Iris pigment epithelial cell (primary cell): ENCODE measurements at regions not wholly inside any gene's neighbourhood (a gene's known extent, or its start where the extent isn't known, plus 50 kb on each side); places are given as distances from the start of the nearest gene placed in this dataset.
"Not testable (repeated sequence)": the region's sequence is repeated elsewhere in the genome, so short reads cannot be mapped to it uniquely, and the experiment has no call there.

Source experiments
- DNase-seq: peaks from one replicate; pipeline ENCODE4 v3.0.0-alpha.2; 2011; ENCODE audit warnings: low read depth

DNA sequence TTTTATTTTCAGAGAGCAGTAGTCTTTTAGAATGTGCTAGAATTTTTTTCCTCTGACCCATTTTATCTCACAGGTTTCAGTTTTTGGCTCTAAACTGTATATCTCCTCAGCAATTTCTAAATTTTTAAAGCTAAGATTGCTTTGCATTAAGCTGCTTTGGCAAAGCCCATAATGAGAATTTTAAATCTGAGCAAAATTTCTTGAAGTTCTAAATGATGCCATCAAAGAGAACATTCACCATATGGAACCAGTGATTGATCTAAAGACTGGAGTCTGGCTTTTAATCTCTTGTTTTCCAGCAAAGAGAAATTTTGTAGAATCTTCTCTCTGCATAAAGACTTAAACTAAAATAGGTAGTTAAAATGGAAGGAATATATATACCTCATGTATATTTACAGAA lies 313.6 kb downstream of the TBC1D32 start:
- DNase-seq: no peak

GRCh38 chr6:121008553-121008952 lies 325.7 kb downstream of the TBC1D32 start:
- peak; percentile 9 for DNase-seq

DNA sequence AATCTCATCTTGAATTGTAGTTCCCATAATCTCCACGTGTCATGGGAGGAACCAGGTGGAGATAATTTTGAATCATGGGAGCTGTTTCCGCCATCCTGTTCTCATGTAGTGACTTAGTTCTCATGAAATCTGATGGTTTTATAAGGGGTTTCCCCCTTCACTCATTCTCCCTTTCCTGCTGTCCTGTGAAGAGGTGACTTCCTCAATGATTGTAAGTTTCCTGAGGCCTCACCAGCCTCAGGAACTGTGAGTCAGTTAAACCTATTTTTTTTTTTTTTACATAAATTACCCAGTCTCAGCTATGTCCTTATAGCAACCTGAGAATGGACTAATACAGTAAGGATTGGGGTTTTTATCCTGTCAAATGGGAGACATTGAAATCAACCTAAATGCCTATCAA lies 328.3 kb downstream of the TBC1D32 start:
- DNase-seq: no peak

DNA sequence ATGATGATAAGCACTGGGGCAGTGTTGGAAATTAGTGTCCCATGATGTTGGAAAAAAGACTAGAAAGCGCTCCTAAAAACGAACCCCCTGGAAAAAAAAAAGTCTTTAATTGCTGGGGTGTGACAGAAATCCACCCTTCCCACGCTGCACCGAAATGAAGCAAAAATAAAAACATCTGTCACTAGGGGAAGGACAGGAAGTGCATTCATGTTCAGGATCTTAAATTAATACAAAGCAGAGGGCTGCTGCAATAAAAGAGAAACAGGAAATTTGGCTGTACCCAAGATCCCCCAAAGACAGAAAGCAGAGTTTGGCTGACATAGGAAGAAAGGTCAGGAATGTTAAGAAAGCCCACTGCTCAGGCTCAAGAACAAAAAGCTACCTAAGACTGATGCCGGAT lies 333.9 kb downstream of the TBC1D32 start:
- no peak for DNase-seq

DNA sequence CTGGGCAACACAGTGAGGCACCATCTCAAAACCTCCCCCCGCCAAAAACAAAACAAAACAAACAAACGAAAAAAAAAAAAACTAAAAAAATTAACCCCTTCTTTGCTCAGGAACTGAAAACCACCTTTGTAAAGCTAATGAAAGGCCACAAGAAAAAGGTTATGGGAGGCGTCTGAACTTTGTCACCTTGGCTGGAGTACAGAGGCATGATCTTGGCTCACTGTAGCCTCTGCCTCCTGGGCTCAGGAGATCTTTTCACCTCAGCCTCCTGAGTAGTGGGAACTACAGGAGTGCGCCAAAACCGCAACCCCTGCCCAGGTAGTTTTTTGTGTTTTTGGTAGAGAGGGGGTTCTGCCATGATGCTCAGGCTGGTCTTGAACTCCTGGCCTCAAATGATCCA lies 337.9 kb downstream of the TBC1D32 start:
- no peak for DNase-seq

DNA sequence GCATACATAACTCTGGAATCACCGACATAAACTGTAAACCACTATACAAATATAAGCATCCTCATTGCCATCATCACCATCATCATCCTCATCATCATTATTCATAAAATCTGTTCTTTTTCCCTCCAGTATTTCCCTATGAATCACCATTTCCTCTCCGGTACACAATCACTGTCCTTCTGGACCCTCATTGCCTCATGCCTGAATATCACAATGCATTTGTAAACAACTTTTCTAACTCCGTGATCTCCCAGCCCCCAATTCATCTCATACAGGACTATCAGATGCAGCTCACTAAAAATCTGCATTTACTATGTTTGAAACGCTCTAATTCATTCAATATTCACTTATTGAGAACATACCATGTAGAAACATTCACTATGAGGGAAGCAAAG lies 339.7 kb downstream of the TBC1D32 start:
- DNase-seq: no peak

GRCh38 chr6:120993929-120994572 lies 340.2 kb downstream of the TBC1D32 start:
- no peak for DNase-seq

DNA sequence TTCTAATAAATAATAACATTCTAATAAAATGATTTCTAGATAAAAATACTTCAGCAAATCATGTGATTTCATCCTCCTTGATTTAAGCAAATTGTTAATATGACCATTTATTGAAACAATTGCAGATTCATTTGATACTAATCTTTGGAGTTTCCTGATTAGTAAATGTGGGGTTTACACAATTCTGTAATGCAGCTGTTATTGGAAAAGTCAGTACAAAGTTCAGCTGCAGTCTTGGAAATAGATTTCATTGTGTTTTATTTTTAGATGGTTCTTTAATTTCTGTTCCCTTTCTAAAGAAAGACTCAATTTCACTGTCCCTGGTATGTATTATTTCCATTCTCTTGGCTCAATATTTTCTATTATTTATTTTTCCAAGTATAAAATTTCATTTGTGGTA lies 342.0 kb downstream of the TBC1D32 start:
- DNase-seq: no peak

GRCh38 chr6:120990866-120991265 lies 343.4 kb downstream of the TBC1D32 start:
- no peak for DNase-seq

DNA sequence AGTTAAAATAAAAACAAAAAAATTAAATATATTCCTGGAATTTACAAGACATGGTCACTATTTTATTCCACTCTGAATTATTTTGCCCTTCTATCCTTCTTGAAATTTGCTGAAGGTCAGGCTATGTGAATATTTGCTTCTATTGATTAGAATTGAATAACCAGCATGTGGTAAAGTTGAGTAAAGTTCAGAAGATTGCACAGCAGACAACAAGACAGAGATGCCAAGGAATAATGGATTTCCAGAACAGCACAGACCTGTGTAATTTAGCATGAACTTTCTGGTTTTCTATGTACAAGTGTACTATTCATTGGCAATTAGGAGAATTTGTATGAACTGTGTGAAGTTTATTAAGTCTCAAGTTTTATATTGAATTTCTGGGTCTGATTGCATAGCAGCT lies 352.4 kb downstream of the TBC1D32 start:
- no peak for DNase-seq

- no peak for DNase-seq
Measured at GRCh38 chr6:120966321-120966720, 368.0 kb downstream of the TBC1D32 start.

- no peak for DNase-seq
Measured at GRCh38 chr6:120965814-120966213, 368.5 kb downstream of the TBC1D32 start.

DNA sequence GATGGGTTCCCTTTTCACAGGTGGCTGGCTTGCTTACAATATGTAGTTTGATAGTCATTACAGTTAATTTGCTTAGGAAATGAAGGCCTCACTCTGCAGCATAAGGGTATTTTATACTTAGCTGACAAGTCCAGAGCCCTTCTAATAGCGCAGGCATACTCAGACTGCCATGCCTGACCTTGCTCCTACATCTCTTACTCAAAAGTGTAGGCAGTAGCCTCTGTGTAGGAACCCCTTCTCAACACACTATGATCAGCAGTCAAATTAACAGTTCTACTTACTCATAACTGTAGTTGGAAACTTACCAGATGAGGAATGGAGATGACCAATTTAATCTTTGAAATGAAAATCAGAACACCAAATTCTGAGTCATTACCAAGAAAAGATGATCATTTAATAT lies 373.5 kb downstream of the TBC1D32 start:
- DNase-seq: no peak

DNA sequence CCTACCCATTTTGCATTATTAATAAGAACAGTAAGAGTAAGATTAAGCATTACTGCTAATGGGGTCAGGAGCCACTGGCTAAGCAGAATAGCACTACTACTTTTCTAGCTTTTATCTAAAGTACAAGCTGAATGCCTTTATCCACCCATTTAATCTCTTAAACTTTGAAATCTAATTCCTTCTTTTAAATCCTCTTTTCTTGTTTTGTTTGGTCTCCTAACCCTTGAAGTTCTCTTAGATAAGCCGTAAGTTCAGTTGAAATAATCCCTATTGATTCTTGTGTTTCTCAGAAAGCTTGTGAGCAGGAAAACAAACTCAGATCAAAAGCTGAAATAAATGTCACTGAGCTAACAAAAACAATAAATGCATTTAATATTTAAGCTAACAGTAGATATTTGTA lies 380.2 kb downstream of the TBC1D32 start:
- DNase-seq: no peak

DNA sequence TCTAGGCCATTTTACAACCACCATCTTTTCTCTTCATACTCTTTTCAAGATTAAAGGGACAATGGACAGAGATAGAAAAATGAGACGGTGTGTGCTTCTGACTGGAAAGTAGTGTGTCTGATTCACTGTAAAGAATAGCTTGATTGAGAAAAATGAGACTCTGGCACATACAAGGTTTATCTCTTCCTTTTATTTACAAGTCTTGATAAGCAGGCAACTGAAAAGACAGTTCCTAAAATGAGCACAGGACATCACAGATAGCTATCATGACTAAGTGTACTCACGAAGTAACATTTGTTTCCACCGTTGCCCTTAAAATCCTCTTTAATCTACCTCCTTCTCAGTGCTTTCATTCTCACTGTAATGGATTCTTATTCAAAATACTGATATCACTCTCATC lies 383.0 kb downstream of the TBC1D32 start:
- DNase-seq: no peak

- DNase-seq: no peak
Measured at GRCh38 chr6:120947111-120947510, 387.2 kb downstream of the TBC1D32 start.

DNA sequence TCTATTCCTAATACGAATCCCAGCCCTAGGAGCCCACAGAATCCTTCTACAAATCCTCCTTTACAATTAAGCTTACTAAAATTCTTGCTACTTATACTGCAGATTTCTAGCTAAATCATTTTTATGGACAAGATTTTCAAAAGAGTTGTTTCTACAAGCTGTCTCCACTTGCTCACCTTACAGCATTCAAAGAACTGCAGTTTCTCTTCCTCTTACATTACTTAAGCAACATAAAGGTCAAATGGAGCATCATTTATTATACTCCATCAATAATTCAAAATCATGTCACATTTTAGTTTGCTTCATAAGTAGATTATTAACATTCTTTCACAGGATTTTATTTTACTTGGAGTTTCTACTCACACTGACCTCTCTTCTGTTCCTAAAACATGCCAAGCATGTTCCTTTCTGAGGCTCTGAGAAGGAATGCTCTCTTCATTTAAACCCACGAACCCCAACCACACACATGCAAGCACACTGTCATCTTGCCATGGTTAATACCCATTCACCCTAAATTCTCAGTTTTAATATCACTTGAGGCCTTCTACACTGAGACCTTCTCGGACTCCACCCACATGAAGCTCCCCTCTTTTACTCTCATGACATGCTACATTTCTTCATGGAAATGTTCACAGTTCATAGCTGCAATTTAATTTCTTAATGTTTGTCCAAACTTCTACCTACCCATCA lies 388.2 kb downstream of the TBC1D32 start:
- no peak for DNase-seq

DNA sequence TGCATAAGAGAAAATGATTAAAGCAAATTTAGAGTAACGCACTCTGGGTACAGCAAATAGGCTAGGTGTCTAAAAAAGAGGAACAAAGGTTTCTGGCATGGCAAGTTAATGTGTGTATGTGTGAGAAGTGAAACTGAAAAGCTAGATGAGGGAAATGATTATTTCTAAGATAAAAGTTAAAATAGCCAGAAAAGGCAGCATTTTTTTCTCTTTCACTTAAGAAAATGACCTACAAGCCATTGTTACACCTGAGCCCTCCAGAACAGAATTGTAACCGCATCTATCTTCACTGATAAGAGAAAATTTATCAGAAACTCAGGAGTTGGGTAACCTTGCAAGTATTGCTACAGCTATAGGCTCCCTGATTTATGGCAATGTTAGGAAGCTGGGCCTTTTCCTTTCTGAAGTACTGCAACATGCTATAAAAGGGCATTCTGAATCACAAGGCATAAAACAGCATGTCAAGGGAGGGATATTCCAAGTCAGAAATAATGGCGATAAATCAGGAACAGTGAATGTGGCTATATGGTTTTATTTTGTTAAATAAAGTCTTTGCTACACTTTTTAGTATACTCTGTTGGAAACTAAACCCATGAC lies 395.3 kb downstream of the TBC1D32 start:
- no peak for DNase-seq

DNA sequence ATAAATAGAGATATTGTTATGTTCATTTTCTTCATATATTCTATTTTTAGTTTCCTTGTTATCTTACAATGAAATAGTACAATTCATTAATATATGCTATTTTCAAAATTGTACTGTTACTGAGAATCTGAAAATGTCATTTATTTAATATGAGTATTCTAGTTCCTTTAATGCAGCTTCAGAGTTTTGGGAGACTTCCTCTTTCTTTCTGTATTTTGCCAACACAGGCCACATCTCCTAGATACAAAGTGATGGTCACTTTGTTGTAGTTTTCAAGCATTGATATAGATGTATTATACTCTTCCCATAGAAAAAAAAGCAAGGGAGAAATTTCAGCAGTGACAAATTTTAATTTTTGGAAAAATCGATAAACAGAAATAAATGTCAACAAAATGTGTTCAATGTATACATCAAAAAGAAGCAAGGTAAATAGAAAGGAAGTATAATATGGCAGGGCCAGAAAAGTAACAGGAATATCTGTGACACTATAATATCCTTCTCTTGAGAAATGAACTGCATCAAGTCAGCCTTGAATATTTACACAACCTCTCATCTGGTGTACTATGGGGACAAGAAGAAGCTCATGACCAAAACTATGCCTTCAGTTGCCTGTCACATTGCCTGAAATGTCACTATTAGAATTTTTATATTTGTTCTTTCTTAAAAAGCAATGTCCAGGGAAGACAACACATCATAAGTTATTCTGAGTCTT lies 396.0 kb downstream of the TBC1D32 start:
- DNase-seq: no peak

DNA sequence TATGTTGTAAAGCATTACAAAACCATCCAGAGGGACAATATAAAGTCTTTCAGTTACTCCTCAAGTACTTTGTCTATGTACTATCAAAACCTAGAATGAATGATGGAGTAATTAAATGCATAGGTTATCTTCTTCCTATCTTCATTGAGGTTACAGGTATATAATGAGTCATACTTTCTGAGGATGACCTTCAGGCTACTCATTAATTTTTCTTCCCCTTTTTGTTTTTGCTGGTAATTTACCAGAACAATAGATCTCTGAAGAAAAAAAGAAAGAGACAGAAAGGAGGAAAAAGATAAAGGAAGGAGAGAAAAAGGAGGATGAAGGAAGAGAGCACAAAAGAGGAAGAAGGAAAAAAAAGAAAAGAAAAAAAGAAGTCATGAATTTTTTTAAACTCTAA lies 398.4 kb downstream of the TBC1D32 start:
- DNase-seq: no peak

- no peak for DNase-seq
Measured at GRCh38 chr6:120935016-120935415, 399.3 kb downstream of the TBC1D32 start.

DNA sequence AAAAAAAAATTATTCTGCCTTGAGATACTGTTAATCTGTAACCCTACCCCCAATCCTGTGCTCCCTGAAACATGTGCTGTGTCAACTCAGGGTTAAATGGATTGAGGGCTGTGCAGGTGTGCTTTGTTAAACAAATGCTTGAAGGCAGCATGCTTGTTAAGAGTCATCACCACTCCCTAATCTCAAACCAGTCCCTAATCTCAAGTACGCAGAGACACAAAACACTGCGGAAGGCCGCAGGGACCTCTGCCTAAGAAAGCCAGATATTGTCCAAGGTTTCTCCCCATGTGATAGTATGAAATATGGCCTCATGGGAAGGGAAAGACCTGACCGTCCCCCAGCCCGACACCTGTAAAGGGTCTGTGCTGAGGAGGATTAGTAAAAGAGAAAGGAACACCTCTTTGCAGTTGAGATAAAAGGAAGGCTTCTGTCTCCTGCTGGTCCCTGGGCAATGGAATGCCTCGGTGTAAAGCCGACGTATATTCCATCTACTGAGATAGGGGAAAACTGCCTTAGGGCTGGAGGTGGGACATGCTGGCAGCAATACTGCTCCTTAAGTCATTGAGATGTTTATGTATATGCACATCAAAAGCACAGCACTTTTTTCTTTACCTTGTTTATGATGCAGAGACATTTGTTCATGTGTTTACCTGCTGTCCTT lies 402.6 kb downstream of the TBC1D32 start:
- DNase-seq: not testable (repeated sequence)
